ENCODE measurements at regions not wholly inside any gene's neighbourhood (a gene's known extent, or its start where the extent isn't known, plus 50 kb on each side); places are given as distances from the start of the nearest gene placed in this dataset.
"Not testable (repeated sequence)": the region's sequence is repeated elsewhere in the genome, so short reads cannot be mapped to it uniquely, and the experiment has no call there.

GRCh38 chrX:38959736-38960135, 158.5 kb downstream of the MID1IP1 start:
- POLR2A ChIA-PET = no interaction called here
- CTCF ChIA-PET = no interaction called here
- no peak overlapping the region for H3K4me3 ChIP-seq (ENCODE audit: low read depth, low read length)
- DNase-seq (ENCODE audit: low read depth, low spot score) = no peak
- TF ChIP-seq, protein P1, sequence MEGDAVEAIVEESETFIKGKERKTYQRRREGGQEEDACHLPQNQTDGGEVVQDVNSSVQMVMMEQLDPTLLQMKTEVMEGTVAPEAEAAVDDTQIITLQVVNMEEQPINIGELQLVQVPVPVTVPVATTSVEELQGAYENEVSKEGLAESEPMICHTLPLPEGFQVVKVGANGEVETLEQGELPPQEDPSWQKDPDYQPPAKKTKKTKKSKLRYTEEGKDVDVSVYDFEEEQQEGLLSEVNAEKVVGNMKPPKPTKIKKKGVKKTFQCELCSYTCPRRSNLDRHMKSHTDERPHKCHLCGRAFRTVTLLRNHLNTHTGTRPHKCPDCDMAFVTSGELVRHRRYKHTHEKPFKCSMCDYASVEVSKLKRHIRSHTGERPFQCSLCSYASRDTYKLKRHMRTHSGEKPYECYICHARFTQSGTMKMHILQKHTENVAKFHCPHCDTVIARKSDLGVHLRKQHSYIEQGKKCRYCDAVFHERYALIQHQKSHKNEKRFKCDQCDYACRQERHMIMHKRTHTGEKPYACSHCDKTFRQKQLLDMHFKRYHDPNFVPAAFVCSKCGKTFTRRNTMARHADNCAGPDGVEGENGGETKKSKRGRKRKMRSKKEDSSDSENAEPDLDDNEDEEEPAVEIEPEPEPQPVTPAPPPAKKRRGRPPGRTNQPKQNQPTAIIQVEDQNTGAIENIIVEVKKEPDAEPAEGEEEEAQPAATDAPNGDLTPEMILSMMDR (IDR thresholded peaks at IDR 0.05; ENCODE audit: insufficient read depth, low read length, missing control alignments) = no peak

DNA sequence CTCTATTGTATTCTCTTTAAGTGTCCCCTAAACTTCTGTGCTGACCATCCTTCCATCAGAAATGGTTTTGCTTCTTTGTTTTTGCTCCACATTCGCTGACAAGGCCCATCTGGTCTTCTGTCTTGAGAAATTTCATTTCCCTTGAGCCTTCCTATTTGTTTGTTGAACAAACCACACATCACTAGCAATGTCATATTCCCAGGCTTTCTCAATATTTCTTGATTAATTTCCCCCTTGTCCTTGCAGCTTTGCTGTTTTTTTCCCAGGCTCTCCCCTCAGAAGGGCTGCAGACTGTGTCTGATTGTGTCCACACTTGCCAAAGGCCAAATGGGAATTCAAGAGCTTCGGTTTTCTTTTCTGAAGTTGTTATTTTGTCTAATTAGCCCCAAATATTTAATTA, 158.9 kb downstream of the MID1IP1 start:
- ChIA-PET CTCF (no interaction called here), POLR2A (no interaction called here)
- TF ChIP-seq, protein P1 (IDR thresholded peaks at IDR 0.05; ENCODE audit: insufficient read depth, low read length, missing control alignments) = no peak
- no peak overlapping the region for H3K4me3 ChIP-seq (ENCODE audit: low read depth, low read length)
- DNase-seq (ENCODE audit: low read depth, low spot score) = no peak

DNA sequence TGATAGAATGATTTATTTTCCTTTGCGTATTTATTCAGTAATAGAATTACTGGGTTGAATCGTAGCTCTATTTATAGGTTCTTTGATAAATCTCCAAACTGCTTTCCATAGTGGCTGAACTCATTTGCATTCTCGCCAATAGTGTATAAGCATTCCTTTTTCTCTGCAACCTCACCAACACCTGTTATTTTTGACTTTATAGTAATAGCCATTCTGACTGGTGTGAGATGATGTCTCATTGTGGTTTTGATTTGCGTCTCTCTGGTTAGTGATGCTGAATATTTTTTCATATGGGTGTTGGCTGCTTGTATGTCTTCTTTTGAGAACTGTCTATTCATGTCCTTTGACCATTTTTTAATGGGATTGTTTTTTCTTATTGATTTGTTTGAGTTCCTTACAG, 160.7 kb downstream of the MID1IP1 start:
- CTCF ChIA-PET = no interaction called here
- DNase-seq (ENCODE audit: low read depth, low spot score) = no peak
- POLR2A ChIA-PET = no interaction called here
- TF ChIP-seq, protein P1 (IDR thresholded peaks at IDR 0.05; ENCODE audit: insufficient read depth, low read length, missing control alignments) = no peak
- H3K4me3 ChIP-seq (ENCODE audit: low read depth, low read length) = no peak overlapping the region

DNA sequence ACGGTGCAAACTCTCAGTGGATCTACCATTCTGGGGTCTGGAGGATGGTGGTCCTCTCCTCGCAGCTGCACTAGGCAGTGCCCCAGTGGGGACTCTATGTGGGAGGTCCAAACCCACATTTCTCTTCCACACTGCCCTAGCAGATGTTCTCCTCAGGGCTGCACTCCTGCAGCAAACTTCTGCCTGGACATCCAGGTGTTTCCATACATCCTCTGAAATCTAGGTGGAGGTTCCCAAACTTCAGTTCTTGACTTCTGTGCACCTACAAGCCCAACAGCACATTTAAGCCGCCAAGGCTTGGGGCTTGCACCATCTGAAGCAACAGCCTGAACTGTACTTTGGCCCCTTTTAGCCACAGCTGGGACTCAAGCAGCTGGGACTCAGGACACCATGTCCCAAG, 162.0 kb downstream of the MID1IP1 start:
- CTCF ChIA-PET; H3K4me3 ChIP-seq (ENCODE audit: low read depth, low read length); POLR2A ChIA-PET; DNase-seq (ENCODE audit: low read depth, low spot score): not testable (repeated sequence)

GRCh38 chrX:38965888-38966287, 164.6 kb downstream of the MID1IP1 start:
- CTCF ChIA-PET = no interaction called here
- H3K4me3 ChIP-seq (ENCODE audit: low read depth, low read length) = no peak overlapping the region
- TF ChIP-seq, protein P1 (IDR thresholded peaks at IDR 0.05; ENCODE audit: insufficient read depth, low read length, missing control alignments) = no peak
- DNase-seq (ENCODE audit: low read depth, low spot score) = no peak
- POLR2A ChIA-PET = no interaction called here

DNA sequence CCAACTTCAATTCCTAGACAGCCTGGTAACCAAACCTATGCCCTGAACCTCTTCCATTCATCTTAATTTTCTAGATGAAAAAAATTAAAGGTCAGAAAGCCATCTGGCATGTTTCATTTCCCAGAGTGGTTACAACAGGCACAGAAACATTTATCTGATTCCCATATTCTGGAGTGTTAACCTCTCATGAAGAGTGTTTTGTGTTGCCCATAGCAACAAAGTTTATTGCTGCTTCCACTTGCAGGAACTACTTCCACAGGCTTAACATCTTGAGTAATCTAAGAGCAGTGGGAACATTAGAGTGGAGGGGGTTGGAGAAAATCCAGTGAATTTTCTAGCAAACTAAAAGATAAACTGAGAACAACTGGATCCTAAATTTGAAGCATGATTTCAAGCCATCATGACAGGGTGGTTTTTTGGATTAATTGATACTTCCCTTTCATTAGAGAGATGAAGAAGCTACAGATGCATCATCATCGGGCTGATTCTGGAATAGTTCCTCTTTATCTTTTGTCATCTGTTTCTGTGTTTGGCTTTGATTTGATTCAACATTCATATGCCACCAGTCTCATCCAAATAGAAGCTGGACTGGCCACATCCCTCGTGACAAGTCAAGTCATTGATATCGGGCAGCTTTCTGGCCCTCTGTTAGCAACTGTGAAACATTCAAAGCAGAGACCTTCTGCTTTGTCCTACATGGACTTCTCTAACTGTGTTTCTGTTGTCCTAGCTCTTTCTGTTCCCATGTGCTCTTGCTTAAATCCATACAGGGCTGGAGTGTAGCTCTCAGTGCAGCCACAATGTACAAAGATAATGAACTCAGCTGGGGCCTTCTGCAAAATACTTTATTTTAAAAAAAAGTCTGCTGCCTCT, 167.3 kb downstream of the MID1IP1 start:
- POLR2A ChIA-PET = no interaction called here
- no peak for DNase-seq (ENCODE audit: low read depth, low spot score)
- TF ChIP-seq, protein P1 (IDR thresholded peaks at IDR 0.05; ENCODE audit: insufficient read depth, low read length, missing control alignments) = no peak
- CTCF ChIA-PET = no interaction called here
- H3K4me3 ChIP-seq (ENCODE audit: low read depth, low read length) = no peak overlapping the region

- ChIA-PET POLR2A (no interaction called here), CTCF (interaction anchor here (0.7 kb wide), 1 partner anchor 202 kb away, joined by 3 read pairs; no protein-coding TSS in a partner anchor)
- TF ChIP-seq, protein P1 (IDR thresholded peaks at IDR 0.05; ENCODE audit: insufficient read depth, low read length, missing control alignments) = no peak
- no peak overlapping the region for H3K4me3 ChIP-seq (ENCODE audit: low read depth, low read length)
- DNase-seq (ENCODE audit: low read depth, low spot score) = no peak
Observed at GRCh38 chrX:38970074-38970473, 168.8 kb downstream of the MID1IP1 start.
